ENCODE measurements at regions not wholly inside any gene's neighbourhood (a gene's known extent, or its start where the extent isn't known, plus 50 kb on each side); places are given as distances from the start of the nearest gene placed in this dataset.

DNA sequence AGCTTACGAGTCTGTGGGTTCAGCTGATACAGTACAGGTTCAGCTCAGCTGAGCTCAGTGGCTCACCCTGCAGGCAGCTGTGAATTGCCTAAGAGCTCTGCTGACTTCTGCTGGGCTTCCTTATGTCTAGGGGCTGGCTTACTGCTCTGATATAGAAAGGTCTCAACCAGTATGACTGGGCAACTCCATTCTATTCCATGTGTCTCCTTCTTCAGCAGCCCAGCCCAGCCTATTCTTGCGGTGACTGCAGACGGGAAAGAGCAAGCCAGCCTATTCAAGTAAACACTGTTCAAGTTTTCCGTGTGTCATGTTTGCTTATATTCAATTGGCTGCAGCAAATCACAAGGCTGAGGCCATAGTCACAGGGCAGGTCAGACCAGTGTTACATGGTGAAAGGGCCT, 615.4 kb upstream of the ZFP42 start:
- DNase-seq (ENCODE audit: extremely low read depth, low read depth): no peak
- TF ChIP-seq CTCF (IDR thresholded peaks at IDR 0.05; ENCODE audit: low read depth, low read length, missing control alignments): peak; percentile 52

GRCh38 chr4:187383181-187383580, 612.4 kb upstream of the ZFP42 start:
- H3K4me3 ChIP-seq (replicated peaks; ENCODE audit: low read depth, low read length): no peak overlapping the region
- no peak for TF ChIP-seq CTCF (IDR thresholded peaks at IDR 0.05; ENCODE audit: low read depth, low read length, missing control alignments)

More for the DNA sequence above, 615.4 kb upstream of the ZFP42 start:
- H3K4me3 ChIP-seq (replicated peaks; ENCODE audit: low read depth, low read length): no peak overlapping the region

DNA sequence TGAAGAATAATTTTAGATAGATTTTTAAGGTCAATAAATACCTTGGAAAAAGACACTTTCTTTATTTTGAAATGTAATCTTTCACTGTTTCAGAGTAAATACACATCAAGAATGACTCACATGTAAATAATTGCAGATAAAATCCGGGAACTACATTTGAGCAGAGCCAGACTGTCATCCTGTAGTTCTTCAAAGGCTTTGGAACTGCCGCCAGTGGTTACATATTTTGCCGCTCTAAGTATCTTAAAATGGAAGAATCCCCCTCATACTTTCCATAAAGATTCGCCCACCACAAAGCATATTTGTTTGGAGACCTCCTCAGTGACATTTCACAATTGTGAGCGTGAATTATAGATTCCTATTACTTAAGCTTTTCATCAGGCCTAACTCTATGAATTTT, 607.8 kb upstream of the ZFP42 start:
- DNase-seq (ENCODE audit: extremely low read depth, low read depth): no peak
- no peak for TF ChIP-seq CTCF (IDR thresholded peaks at IDR 0.05; ENCODE audit: low read depth, low read length, missing control alignments)
- no peak overlapping the region for H3K4me3 ChIP-seq (replicated peaks; ENCODE audit: low read depth, low read length)

More at GRCh38 chr4:187383181-187383580, 612.4 kb upstream of the ZFP42 start:
- DNase-seq (ENCODE audit: extremely low read depth, low read depth): no peak

DNA sequence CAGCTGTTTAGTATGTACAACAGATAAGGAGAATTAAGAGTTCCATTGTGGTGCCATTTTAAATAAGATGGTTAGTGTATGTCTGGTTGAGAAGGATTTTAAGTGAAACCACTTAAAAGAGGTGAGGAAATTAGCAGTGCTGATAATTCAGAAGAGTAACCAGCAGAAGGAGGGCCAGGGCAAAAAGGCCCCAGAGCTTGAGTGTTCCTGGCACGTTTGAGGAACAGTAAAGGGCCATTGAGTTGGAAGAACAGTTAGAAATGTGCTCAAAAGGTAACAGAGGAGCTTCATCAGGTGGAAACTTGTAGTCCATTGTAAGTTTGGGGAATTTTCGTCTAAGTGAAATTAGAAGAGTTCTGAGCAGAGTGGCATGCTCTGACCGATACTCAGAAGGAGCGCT, 606.2 kb upstream of the ZFP42 start:
- TF ChIP-seq CTCF (IDR thresholded peaks at IDR 0.05; ENCODE audit: low read depth, low read length, missing control alignments): no peak
- DNase-seq (ENCODE audit: extremely low read depth, low read depth): no peak

GRCh38 chr4:187390646-187391045, 604.9 kb upstream of the ZFP42 start:
- H3K4me3 ChIP-seq (replicated peaks; ENCODE audit: low read depth, low read length): no peak overlapping the region
- TF ChIP-seq CTCF (IDR thresholded peaks at IDR 0.05; ENCODE audit: low read depth, low read length, missing control alignments): no peak
- no peak for DNase-seq (ENCODE audit: extremely low read depth, low read depth)

More for the DNA sequence above, 606.2 kb upstream of the ZFP42 start:
- H3K4me3 ChIP-seq (replicated peaks; ENCODE audit: low read depth, low read length): no peak overlapping the region

- DNase-seq (ENCODE audit: extremely low read depth, low read depth): no peak
These were observed 601.8 kb upstream of the ZFP42 start for GRCh38 chr4:187393531-187394344.

More at GRCh38 chr4:187393531-187394344, 601.8 kb upstream of the ZFP42 start:
- no peak overlapping the region for H3K4me3 ChIP-seq (replicated peaks; ENCODE audit: low read depth, low read length)
- no peak for TF ChIP-seq CTCF (IDR thresholded peaks at IDR 0.05; ENCODE audit: low read depth, low read length, missing control alignments)
